ENCODE measurements at regions not wholly inside any gene's neighbourhood (a gene's known extent, or its start where the extent isn't known, plus 50 kb on each side); places are given as distances from the start of the nearest gene placed in this dataset.

GRCh38 chr6:145294942-145295341 lies 440.4 kb downstream of the EPM2A start:
- no peaks in the 10 kb centered on the region for H3K9me3 Mint-ChIP-seq (ENCODE audit: unreplicated experiment)
- no peaks in the 10 kb centered on the region for H3K36me3 Mint-ChIP-seq (ENCODE audit: low read depth, unreplicated experiment)
- no peak for TF ChIP-seq CTCF (IDR thresholded peaks at IDR 0.05; ENCODE audit: unreplicated experiment)
- H3K27ac Mint-ChIP-seq (ENCODE audit: unreplicated experiment) = no peak overlapping the region
- H3K4me1 Mint-ChIP-seq (ENCODE audit: unreplicated experiment) = no peaks in the 10 kb centered on the region
- no peak for DNase-seq (ENCODE audit: low spot score)
- no peaks in the 10 kb centered on the region for H3K27me3 Mint-ChIP-seq (ENCODE audit: unreplicated experiment)
- H3K4me3 Mint-ChIP-seq (ENCODE audit: unreplicated experiment) = no peak overlapping the region

GRCh38 chr6:145295746-145296145 lies 439.6 kb downstream of the EPM2A start:
- Mint-ChIP-seq H3K4me3 (ENCODE audit: unreplicated experiment) (no peak overlapping the region), H3K27ac (ENCODE audit: unreplicated experiment) (no peak overlapping the region), H3K36me3 (ENCODE audit: low read depth, unreplicated experiment) (no peaks in the 10 kb centered on the region), H3K4me1 (ENCODE audit: unreplicated experiment) (no peaks in the 10 kb centered on the region), H3K9me3 (ENCODE audit: unreplicated experiment) (no peaks in the 10 kb centered on the region), H3K27me3 (ENCODE audit: unreplicated experiment) (no peaks in the 10 kb centered on the region)
- TF ChIP-seq CTCF (IDR thresholded peaks at IDR 0.05; ENCODE audit: unreplicated experiment) = no peak
- no peak for DNase-seq (ENCODE audit: low spot score)

- no peak for DNase-seq (ENCODE audit: low spot score)
- no peak overlapping the region for H3K27ac Mint-ChIP-seq (ENCODE audit: unreplicated experiment)
- H3K4me1 Mint-ChIP-seq (ENCODE audit: unreplicated experiment) = peaks cover 2% of the 10 kb centered on the region
- H3K36me3 Mint-ChIP-seq (ENCODE audit: low read depth, unreplicated experiment) = no peaks in the 10 kb centered on the region
- H3K4me3 Mint-ChIP-seq (ENCODE audit: unreplicated experiment) = no peak overlapping the region
- H3K27me3 Mint-ChIP-seq (ENCODE audit: unreplicated experiment) = no peaks in the 10 kb centered on the region
- TF ChIP-seq CTCF (IDR thresholded peaks at IDR 0.05; ENCODE audit: unreplicated experiment) = no peak
- no peaks in the 10 kb centered on the region for H3K9me3 Mint-ChIP-seq (ENCODE audit: unreplicated experiment)
Measured at GRCh38 chr6:145305670-145306069, 429.6 kb downstream of the EPM2A start.

- no peaks in the 10 kb centered on the region for H3K27me3 Mint-ChIP-seq (ENCODE audit: unreplicated experiment)
- no peak for DNase-seq (ENCODE audit: low spot score)
- H3K4me3 Mint-ChIP-seq (ENCODE audit: unreplicated experiment) = no peak overlapping the region
- no peak for TF ChIP-seq CTCF (IDR thresholded peaks at IDR 0.05; ENCODE audit: unreplicated experiment)
- H3K27ac Mint-ChIP-seq (ENCODE audit: unreplicated experiment) = no peak overlapping the region
- no peaks in the 10 kb centered on the region for H3K9me3 Mint-ChIP-seq (ENCODE audit: unreplicated experiment)
- no peaks in the 10 kb centered on the region for H3K36me3 Mint-ChIP-seq (ENCODE audit: low read depth, unreplicated experiment)
- H3K4me1 Mint-ChIP-seq (ENCODE audit: unreplicated experiment) = peaks cover 2% of the 10 kb centered on the region
Measured at GRCh38 chr6:145306489-145306888, 428.8 kb downstream of the EPM2A start.

DNA sequence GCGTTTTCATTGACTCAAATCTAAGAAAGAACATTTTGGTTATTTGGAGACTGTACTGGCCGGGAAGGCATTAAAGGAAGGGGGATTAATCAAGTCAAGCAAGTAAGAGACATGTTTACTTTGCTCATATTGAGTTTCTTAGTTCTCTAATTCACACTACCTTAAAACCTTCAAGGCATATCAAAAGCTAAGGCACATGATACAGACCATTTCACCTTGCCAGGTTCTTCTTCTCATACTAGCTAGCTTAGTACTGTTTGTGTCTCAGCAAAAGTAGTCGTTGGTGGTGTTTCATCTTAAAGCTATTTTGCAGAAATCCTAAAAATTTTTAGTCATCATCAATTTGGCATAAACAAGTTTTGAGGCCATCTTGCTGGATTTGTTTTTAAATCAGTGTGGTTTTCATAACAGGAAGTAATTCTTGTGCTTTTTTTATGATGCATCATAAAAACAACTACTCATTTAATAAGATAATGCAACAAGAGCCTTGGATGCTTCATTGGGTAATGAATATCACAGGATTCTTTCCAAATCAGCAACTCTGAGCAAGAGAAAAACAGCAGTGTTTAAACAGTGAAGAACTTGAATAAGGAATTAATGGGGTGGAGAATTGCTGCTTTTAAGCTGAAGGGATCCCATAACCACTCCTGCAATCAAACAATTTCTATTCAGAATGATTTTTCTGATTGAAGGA lies 425.3 kb downstream of the EPM2A start:
- H3K4me3 Mint-ChIP-seq (ENCODE audit: unreplicated experiment) = no peak overlapping the region
- TF ChIP-seq CTCF (IDR thresholded peaks at IDR 0.05; ENCODE audit: unreplicated experiment) = no peak
- no peaks in the 10 kb centered on the region for H3K9me3 Mint-ChIP-seq (ENCODE audit: unreplicated experiment)
- H3K27me3 Mint-ChIP-seq (ENCODE audit: unreplicated experiment) = no peaks in the 10 kb centered on the region
- peaks cover 6% of the 10 kb centered on the region for H3K4me1 Mint-ChIP-seq (ENCODE audit: unreplicated experiment)
- H3K36me3 Mint-ChIP-seq (ENCODE audit: low read depth, unreplicated experiment) = no peaks in the 10 kb centered on the region
- no peak for DNase-seq (ENCODE audit: low spot score)
- H3K27ac Mint-ChIP-seq (ENCODE audit: unreplicated experiment) = no peak overlapping the region

Measured in endothelial cell (in vitro differentiated cells).